ENCODE measurements at regions not wholly inside any gene's neighbourhood (a gene's known extent, or its start where the extent isn't known, plus 50 kb on each side); places are given as distances from the start of the nearest gene placed in this dataset.
"Not testable (repeated sequence)": the region's sequence is repeated elsewhere in the genome, so short reads cannot be mapped to it uniquely, and the experiment has no call there.

DNA sequence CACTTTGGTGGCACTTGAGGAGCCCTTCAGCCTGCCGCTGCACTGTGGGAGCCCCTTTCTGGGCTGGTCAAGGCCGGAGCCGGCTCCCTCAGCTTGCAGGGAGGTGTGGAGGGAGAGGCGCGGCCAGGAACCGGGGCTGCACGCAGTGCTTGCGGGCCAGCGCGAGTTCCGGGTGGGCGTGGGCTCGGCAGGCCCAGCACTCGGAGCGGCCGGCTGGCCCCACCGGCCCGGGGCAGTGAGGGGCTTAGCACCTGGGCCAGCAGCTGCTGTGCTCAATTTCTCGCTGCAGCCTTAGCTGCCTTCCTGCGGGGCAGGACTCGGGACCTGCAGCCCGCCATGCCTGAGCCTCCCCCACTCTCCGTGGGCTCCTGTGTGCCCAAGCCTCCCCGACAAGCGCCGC lies 533.7 kb upstream of the SLC10A2 start:
- H2AK5ac ChIP-seq (ENCODE audit: low read depth, low read length); CTCF ChIA-PET (ENCODE audit: partially characterized antibody); H3K9me3 ChIP-seq (ENCODE audit: insufficient read depth in 2 of 2, low read depth in 1 of 2, low read length in 1 of 2); H4K5ac ChIP-seq (ENCODE audit: insufficient read length, low read depth, low read length); H3K79me2 ChIP-seq (ENCODE audit: control insufficient read depth in 1 of 2, insufficient read depth in 2 of 2, low read length in 2 of 2); H3K4ac ChIP-seq (replicated peaks; ENCODE audit: insufficient read length, low read depth, low read length); H3K79me1 ChIP-seq (ENCODE audit: low read depth, low read length); H3K23ac ChIP-seq (ENCODE audit: insufficient read length); H3K14ac ChIP-seq (ENCODE audit: insufficient read length); H2BK20ac ChIP-seq (ENCODE audit: low read length); H3K9ac ChIP-seq (replicated peaks in 1 of 4; ENCODE audit: extremely low read depth in 1 of 4, low read depth in 3 of 4, low read length in 3 of 4); H2BK12ac ChIP-seq (ENCODE audit: low read depth, low read length); H3K4me3 ChIP-seq (ENCODE audit: extremely low read depth in 1 of 4, insufficient read depth in 2 of 4, low read depth in 3 of 4, low read length in 4 of 4); POLR2A ChIA-PET (ENCODE audit: partially characterized antibody); H4K20me1 ChIP-seq (replicated peaks in 1 of 2; ENCODE audit: control insufficient read depth in 1 of 2, insufficient read depth in 2 of 2, low read length in 2 of 2); H3K36me3 ChIP-seq (ENCODE audit: control insufficient read depth in 2 of 4, insufficient read depth in 4 of 4, low read length in 3 of 4); H2AFZ ChIP-seq (ENCODE audit: low read length); H3K18ac ChIP-seq (ENCODE audit: extremely low read depth, low read length); H4K91ac ChIP-seq (replicated peaks; ENCODE audit: insufficient read length, low read length); H2BK5ac ChIP-seq (ENCODE audit: low read depth, low read length); FAIRE-seq; H3K23me2 ChIP-seq (ENCODE audit: low read depth, low read length); H2BK120ac ChIP-seq (replicated peaks; ENCODE audit: low read depth, low read length); H3K27ac ChIP-seq (ENCODE audit: low read depth, low read length); H4K8ac ChIP-seq (ENCODE audit: extremely low read depth, insufficient read depth, low read length); DNase-seq (ENCODE audit: low read depth in 1 of 2, low spot score in 2 of 2); H2BK15ac ChIP-seq (ENCODE audit: low read length); H3K27me3 ChIP-seq (replicated peaks in 1 of 4; ENCODE audit: control insufficient read depth in 3 of 4, extremely low read depth in 1 of 4, insufficient read depth in 3 of 4, low read length in 3 of 4); H3K4me2 ChIP-seq (ENCODE audit: insufficient read depth in 1 of 2, low read depth in 2 of 2, low read length in 2 of 2); H3K56ac ChIP-seq (replicated peaks; ENCODE audit: insufficient read length, low read depth, low read length); H3K4me1 ChIP-seq (replicated peaks in 1 of 4; ENCODE audit: control insufficient read depth in 3 of 4, insufficient read depth in 4 of 4, low read length in 3 of 4): not testable (repeated sequence)
- 92% methylated on average over 15 of the region's 26 CpGs; no CpG with 5 or more reads in 1 of the 2 experiments for WGBS, 2 experiments (ENCODE audit: extremely low coverage in 1 of 2, insufficient coverage in 1 of 2, insufficient read length in 1 of 2, insufficient replicate concordance in 2 of 2, low coverage in 1 of 2, low lambda C conversion rate in 2 of 2, missing lambda C conversion rate in 1 of 2)
